Activated CD8-positive, alpha-beta T cell treated with anti-CD3 and anti-CD28 coated beads for 36 hours (primary cell): ENCODE measurements at regions not wholly inside any gene's neighbourhood (a gene's known extent, or its start where the extent isn't known, plus 50 kb on each side); places are given as distances from the start of the nearest gene placed in this dataset.

ENCODE experiments used
- ATAC-seq: fragments of 200-7000 bp; cut with Tn5 transposase; one replicate; pipeline ENCODE4 v1.10.0; 2021; ENCODE audit warnings: mild to moderate bottlenecking, moderate library complexity
- CTCF ChIA-PET: fragments of 350-600 bp; sonication (Branson Sonifier 250); formaldehyde crosslinking; loops from one replicate; lab custom pipeline; 2021; ENCODE audit warnings: antibody characterized with exemption; lab: Charles Lee
- POLR2A ChIA-PET: fragments of 350-600 bp; sonication (Branson Sonifier 250); formaldehyde crosslinking; loops from one replicate; lab custom pipeline; 2021; ENCODE audit warnings: antibody characterized with exemption; lab: Charles Lee
- DNase-seq: peaks from one replicate; pipeline ENCODE4 v3.0.0-alpha.2; 2020
- H3K27ac Mint-ChIP-seq: one replicate; pipeline ENCODE4 v1.8.0; 2021; ENCODE audit warnings: mild to moderate bottlenecking, mixed read lengths
- H3K27me3 Mint-ChIP-seq: one replicate; pipeline ENCODE4 v1.8.0; 2021; ENCODE audit warnings: mixed read lengths
- H3K36me3 Mint-ChIP-seq: one replicate; pipeline ENCODE4 v1.8.0; 2021; ENCODE audit warnings: low read depth, mixed read lengths
- H3K4me1 Mint-ChIP-seq: one replicate; pipeline ENCODE4 v1.8.0; 2021; ENCODE audit warnings: low read depth, mixed read lengths
- H3K4me3 Mint-ChIP-seq: one replicate; pipeline ENCODE4 v1.8.0; 2021; ENCODE audit warnings: mild to moderate bottlenecking, moderate library complexity, mixed read lengths
- H3K9me3 Mint-ChIP-seq: one replicate; pipeline ENCODE4 v1.8.0; 2021; ENCODE audit warnings: mixed read lengths
- intact Hi-C: fragments of 100-400 bp; cut with micrococcal nuclease; formaldehyde crosslinking; loops from one replicate; pipeline ENCODE4 v1.10.0; 2022
- TF ChIP-seq, protein P1 (sequence below): fragments of 200-600 bp; IDR thresholded peaks from one replicate; pipeline ENCODE4 v1.8.0; 2022; ENCODE audit warnings: antibody characterized with exemption, mild to moderate bottlenecking

GRCh38 chr1:203573730-203574129 lies 52.9 kb upstream of the ATP2B4 start:
- Mint-ChIP-seq H3K9me3 (no peaks in the 10 kb centered on the region), H3K4me1 (no peaks in the 10 kb centered on the region), H3K4me3 (no peak overlapping the region), H3K27ac (no peak overlapping the region), H3K36me3 (no peaks in the 10 kb centered on the region), H3K27me3 (no peaks in the 10 kb centered on the region)
- intact Hi-C loops, result no loop called here
- ATAC-seq (no peak), DNase-seq (no peak)
- ChIA-PET POLR2A (no interaction called here), CTCF (interaction anchor here (1.6 kb wide), 1 partner anchor 129 kb away, joined by 3 read pairs; no protein-coding TSS in a partner anchor)
- TF ChIP-seq, protein P1, sequence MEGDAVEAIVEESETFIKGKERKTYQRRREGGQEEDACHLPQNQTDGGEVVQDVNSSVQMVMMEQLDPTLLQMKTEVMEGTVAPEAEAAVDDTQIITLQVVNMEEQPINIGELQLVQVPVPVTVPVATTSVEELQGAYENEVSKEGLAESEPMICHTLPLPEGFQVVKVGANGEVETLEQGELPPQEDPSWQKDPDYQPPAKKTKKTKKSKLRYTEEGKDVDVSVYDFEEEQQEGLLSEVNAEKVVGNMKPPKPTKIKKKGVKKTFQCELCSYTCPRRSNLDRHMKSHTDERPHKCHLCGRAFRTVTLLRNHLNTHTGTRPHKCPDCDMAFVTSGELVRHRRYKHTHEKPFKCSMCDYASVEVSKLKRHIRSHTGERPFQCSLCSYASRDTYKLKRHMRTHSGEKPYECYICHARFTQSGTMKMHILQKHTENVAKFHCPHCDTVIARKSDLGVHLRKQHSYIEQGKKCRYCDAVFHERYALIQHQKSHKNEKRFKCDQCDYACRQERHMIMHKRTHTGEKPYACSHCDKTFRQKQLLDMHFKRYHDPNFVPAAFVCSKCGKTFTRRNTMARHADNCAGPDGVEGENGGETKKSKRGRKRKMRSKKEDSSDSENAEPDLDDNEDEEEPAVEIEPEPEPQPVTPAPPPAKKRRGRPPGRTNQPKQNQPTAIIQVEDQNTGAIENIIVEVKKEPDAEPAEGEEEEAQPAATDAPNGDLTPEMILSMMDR, result no peak
